ENCODE measurements at regions not wholly inside any gene's neighbourhood (a gene's known extent, or its start where the extent isn't known, plus 50 kb on each side); places are given as distances from the start of the nearest gene placed in this dataset.

DNA sequence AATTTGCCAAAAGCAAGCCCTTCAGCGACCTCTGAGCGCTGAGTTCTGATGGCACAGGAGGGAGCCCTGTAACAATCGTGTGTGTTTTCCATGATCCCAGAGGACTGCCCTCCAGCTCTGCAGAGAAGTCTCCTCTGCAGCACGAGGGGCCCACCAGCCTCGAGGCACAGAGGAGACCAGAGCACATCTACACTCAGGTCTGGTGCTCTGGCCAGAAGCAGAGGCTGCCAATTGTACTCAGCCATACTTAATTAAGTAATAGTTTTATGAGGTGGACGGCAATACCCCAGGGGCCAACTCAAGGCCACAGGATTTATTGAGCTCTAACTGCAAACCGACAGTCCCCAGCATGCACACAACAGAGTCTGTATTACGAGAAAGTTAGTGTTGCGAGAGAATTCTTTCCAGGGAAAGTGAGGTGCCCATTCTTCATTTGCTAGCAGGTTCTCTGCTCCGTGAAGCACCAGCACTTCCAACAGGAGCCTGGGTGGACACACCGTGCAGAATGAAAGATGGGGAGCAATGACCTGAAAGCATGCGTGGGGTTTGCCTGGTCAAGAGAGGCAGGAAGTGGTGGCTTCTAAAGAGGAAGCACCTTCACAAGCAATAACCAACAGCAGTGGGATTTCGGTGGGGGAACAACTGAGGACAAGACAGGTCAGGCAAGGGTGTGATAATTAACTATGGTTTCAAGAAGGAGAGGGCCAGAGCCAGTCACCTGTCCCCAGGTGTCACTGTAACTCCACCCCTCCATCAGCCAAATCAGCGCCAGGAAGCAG lies 92.8 kb upstream of the FOXC1 start:
- no peak for DNase-seq

DNA sequence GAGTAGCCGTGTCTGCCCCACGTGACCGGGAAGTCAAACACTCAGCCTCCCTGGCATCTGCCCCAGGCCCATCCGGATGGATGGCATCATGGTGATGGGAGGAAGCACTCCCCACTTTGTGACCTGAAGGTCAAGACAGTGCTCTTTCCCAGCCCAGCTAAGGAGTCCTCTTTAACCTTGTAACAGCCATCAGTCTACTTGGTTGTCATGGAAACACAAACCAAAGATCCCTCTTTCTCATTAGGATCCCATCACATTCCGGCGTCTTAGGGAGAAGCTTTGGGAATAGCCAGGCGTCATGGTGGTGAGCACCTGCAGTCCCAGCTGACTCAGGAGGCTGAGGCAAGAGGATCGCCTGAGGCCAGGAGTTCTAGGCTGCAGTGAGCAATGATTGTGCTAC lies 90.9 kb upstream of the FOXC1 start:
- DNase-seq: no peak

DNA sequence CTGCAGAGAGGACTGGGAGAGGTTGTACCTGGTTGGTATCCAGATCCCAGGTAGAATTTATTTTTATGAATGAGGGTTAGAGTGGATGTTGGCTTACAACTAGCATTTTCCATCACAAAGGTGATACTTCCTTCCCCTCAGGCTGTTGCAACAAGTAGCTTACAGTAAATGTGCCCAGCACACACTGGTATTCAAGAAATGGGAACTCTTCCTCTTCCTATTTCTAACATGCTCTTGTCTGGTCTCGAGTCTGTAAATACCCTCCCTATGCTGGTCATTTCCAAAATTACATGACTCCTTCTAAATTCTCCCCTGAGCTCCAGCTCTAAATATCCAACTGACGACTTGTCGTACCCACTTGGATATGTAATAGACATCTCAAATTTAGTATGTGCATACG lies 90.1 kb upstream of the FOXC1 start:
- no peak for DNase-seq

DNA sequence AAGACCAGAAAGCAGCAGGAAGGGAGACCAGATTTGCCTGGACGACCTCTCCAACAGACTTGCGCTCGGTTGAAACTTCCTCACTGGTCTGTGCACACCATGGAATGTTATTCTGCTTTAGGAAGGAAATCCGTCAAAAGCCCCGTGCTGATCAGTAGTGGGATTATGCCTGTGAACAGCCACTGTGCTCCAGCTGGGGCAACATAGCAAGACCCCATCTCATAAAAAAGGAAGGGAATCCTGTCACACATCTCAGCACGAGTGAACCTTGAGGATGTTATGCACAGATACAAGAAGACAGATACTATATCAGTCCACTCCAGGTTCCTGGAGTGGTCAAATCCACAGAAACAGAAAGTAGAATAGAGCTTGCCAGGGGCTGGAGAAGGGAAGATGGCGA lies 86.9 kb upstream of the FOXC1 start:
- no peak for DNase-seq

DNA sequence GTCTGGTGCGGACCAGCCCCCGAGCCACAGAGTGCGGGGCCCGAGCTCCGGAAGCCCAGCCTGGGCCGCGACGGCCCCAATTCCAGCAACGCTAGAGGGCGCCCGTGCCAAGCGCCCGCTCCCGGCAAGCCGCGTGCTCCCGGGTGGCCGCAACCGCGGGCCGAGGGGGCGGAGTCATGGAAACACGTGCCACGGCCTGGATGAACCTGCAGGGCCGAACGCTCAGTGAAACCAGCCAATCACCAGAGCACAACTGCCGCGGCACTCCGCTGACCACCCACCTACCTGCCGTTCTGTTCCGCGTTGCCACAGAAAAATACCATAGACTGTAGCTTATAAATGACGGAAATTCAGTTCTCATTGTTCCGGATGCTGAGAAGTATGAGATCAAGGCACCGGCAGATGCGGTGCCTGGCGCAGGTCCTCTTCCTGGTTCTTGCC lies 85.7 kb upstream of the FOXC1 start:
- peak in 5 of 14 donors; percentile 5 to 75 (median 28) for DNase-seq

DNA sequence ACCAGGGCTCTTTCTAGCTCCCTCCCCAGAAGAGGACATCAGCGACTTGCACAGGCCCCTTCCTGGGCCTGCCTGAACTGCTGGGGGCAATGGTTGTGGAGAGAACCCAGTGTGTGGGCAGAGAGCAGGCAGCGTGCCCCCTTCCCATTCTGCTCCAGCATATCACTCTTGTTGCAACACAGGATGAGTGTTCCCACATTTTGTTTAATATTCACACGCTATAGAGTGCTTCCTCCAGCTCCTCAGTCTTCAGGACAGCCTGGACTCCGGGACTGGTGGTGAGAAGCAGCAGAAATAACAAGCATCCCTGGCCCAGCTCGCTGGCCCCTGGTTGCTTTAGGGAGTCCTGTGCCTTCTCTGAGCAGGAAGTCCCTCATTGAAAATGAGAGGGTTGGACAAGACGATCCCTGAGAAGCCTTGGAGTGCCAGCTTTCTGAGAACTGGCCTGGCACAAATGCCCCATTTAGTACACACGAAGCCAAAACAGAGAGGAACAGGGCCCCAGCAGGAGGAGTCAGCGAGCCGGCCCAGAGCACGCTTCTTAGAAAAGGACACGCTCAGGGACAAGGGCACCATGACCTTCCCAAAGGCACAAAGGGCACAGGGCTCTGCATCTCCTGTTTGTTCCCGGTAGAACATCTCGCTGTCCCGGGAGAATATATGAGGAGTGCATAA lies 84.2 kb upstream of the FOXC1 start:
- peak in 8 of 14 donors; percentile 11 to 72 (median 26) for DNase-seq

DNA sequence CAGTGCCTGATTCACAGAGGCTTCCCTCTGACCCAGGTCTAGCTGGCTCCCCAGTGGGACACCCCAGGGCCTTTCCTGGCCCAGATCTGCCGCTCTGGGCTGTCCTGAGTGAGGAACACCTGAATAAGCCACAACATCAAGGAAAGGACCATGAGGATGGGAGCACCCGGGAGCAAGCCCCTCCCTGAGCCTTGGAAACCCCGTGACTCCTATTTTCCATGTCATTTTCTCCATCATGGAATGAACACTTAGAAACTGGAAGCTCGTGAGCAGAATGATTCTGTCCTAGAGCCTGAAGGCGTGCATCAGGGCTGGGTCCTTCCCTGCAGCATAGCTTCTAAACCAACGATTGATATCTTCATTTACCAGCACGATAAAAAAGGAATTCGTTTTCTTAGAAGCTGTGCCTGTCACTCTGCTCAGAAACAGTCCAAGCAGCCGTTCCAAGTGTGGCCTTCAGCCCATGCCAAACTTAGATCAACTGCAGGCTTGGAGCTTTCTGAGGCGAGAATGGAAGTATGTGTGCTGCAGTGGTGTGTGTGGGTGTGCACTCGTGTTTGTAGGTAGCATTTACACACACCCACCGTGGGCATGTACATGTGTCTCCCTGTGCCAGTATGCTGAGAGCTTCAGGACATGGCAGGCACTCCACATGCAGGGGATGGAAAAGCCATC lies 83.2 kb upstream of the FOXC1 start:
- peak in 6 of 14 donors; percentile 35 to 71 (median 48) for DNase-seq

DNA sequence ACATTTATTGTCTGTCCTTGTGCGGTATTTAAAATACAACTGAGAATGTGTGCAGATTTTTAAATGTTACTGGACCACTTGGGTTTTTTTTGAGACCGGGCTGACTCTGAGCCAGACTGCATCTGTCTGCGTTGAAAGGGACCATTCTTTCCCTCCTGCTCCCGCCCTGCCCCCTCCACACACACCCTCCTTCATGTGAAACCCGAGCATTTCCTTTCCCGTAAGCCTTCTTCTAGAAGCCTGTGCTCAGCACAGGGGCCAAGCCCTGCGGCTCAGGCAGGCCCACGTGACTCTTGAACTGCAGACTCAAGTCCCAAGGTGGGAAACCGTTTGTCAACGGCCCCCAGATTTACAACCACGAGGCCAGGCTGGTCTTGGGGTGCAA lies 82.7 kb upstream of the FOXC1 start:
- DNase-seq: peak in 13 of 14 donors; percentile 11 to 82 (median 54)

DNA sequence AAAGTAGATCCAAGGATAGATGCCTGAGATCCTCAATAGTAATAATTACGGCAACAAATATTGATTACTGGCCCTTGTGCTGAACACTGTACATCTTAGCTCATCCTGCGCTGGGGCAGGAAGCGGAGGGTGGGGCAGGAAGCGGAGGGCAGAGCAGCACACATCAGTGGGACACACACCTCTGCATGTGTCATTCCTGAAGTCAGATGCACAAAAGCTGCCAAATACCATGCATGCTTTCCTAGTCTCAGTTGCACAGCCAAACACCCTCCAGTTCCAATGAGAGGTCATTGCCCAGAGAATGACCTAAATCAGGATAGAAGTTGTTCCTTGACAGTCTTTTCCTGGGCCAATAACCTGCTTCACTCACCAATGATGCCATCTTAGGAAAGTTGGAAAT lies 74.4 kb upstream of the FOXC1 start:
- DNase-seq: no peak

DNA sequence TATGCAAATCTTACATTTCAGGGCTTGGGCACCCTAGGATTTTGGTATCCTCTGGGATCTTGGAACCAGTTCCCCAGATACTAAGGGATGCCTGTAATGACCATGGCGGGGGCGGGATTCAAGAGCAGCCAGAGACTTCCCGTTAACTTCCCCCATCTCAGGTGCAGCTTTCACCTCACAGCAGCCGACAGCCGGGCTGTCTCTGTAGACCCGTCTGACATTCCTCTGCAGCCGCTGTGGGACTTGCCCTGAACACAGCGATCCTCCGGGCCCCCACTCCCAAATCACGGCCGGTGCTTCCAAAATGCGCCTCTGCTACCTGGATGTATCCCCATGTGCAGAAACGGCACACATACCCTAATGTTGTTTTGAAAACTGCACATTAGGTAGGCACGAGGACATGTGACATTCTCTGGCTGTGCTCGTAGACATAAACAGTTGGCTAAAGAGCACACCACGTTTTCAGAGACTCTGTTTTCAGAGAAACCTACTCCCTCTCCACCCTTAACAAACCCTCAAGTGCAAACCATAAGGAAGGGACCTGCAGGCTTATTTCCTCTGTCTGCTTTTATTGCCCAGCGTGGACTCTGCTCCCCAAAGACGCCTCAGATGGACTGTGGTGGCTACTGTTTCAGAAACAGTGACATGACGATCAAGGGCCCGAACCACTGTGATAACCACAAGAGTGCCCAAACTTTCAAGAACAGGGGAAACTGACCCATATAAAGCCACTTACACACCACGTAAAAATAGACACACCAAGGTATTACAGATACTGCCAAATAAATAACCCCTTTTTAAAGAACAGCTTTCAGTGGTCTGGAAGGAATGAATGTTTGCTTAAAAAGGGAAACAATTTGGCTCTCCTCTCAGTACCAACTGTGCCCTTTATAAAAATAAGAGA lies 72.9 kb upstream of the FOXC1 start:
- DNase-seq: no peak

DNA sequence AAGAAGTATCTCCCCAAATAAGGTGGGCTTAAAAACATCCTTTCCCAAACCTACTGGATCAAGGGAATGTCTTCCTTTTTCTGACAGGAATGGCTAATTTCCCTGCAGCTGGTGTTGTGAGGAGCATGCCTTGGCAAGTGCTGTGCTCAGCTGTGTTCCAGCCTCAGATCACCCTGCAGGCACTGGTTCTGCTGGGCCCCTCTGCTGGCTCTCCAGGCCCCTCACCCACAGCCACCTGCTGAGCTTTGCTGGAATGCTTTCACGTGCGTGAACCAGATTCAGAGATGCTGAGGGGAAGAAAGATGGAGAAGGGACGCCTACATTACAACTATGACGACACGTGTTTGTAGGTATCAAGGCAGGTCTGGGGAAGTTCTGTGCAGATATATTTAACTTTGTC lies 71.3 kb upstream of the FOXC1 start:
- no peak for DNase-seq

DNA sequence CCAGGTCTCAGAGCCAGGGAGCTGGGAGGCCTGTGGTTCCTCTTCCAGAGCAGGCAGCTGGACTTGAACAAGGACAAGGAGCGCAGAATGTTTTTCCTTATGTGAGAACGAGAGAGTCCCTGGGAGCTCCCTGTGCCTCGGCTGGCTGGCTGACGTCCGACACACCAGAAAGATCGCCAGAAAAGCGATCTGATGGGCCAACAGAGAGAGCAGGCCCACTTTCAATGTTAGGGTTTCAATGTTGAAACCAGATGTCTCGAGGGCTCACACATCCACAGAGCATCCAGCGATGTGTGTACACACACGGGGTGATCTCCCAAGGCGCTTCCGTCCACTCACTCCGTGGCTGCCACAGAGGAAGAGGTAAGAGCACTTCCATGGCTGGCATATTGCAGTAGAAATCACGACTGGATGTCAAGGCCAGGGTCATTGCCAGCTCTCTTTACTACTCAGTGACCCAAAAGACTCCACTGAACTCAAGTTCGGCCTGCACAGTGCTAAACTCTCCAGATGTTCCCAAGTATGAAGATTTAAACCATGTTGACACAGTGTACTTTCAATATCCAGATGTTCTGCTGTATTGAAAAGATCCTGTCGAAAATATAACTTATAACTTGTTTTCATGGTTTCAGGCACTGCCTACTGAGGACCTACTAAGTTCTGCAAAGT lies 70.8 kb upstream of the FOXC1 start:
- DNase-seq: no peak

DNA sequence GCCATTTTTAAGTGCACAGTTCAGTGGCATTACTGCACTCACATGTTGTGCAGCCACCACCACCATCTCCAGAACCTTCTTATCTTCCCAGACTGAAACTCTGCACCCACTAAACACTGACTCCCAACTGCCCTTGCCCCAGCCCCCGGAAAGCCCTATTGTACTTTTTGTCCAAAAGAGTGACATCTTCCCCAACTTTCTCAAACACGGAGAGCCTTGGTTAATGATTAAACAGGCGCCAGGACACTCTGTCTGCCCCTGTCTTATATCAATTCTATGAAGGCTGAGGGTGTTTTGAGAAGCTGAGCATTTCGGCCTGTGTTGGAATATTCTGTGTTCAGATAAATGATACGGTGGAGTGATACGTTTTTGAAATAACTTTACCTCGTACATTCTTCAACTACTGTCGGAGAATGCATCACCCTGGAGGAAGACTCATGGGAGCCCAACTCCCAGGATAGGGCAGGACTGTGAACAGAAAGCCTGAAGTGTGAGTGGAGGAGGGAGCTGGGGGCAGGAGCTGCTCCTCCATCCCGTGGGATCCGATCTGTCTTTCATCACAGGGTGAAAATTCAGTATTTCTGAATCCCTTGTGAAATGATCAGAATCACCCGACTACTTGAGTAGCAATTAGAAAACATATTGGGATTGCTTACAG lies 68.7 kb upstream of the FOXC1 start:
- no peak for DNase-seq

DNA sequence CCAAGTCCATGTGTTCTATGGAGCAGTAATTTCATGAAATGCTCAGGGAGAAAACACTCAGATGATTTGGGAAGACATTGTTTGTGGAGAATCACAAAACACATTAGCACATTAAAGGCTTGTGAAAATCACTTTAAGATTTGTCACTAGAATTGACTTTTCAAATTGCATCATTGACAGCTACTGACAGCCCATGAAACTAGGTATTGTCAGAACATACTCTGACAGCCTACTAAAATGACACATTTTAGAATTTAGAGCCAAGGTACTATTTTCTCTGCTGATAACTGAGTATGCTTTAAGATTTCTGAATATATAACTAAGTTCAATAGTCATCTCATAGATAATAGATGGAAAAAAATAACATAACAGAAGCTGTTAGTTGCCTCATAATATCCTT lies 67.4 kb upstream of the FOXC1 start:
- no peak for DNase-seq

DNA sequence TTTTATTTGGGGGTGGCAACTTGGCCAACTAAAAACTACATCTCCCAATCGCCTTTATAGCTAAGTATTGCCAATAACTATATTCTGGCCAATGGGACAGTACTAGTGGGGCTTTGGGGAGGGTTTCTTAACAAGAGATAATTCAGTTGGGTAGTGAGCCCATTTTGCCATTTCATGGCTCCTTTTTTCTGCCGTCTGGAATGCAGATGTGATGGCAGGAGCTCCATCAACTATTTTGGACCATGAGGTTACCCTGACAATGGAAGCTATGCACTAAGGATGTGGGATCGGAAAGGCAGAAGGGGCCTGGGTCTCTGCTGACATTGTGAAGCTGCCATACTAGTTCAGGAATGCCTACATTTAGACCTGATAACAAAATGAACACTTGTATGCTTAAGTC lies 67.0 kb upstream of the FOXC1 start:
- no peak for DNase-seq

DNA sequence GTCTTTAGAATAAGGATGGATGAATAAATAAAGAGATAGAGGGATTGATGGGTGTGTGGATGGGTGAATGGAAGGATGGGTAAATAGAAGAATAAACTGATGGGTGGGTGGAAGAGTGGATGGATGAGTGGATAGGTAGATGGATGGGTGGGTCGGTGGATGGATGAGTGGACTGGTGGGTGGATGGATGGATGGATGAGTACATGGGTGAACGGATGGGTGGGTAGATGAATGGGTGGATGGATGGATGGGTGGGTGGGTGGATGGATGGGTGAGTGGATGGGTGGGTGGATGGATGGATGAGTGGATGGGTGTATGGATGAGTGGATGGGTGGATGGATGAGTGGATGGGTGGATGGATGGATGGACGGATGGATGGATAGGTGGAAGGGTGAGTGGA lies 65.7 kb upstream of the FOXC1 start:
- DNase-seq: no peak

DNA sequence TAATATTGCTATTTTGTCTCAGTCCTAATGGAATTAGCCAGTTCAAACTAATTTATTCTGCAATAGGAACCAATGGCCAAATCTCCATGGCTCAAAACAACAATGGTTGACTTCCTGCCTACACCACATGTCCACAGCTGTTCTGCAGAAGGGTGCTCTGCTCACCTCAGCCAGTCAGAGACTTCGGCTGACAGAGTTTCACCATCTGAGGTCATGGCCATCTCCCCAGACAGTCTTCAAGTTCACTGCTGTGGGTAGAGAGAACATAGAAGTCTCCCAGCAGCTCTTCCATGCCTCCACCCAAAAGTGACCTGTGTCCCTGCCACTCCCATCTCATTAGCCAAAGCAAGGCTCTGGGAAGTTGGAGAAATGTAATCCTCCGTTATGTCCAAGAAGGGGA lies 65.1 kb upstream of the FOXC1 start:
- DNase-seq: no peak

DNA sequence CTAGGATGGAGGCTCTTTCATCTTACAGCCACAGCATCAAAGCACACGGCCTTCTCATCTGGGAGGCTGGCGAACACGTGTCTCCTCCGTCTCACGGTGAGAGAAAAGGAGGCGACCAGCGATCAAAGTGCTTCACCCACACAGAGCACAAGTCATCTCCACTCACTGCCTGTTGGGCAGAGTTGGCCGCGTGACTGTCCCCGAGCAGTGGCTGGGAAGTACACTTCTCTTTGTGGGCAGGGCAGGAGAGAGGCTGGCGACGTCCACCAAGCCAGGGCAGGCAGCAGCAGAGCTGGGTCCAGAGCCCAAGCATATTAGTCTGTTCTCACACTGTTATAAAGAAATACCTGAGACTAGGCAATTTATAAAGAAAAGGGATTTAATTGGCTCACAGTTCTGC lies 64.1 kb upstream of the FOXC1 start:
- DNase-seq: no peak

DNA sequence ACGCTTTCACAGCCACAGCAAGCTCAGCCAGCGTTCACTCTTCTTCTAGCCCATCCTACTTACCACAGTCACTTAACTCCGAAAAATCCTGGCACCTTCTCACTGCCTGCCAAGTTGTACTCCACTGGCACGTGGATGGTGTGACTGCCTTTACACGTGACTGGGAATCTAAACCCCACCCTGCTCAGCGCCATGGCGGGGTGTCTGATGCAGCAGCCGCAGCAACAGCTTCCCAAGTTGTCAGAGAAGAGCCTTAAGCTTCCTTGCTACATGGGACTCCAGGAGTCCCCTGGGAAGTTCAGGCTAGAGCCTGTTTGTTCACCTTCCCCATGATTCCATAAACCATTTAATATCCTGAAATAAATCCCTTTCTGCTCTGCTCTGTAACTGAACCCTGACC lies 61.9 kb upstream of the FOXC1 start:
- no peak for DNase-seq

DNA sequence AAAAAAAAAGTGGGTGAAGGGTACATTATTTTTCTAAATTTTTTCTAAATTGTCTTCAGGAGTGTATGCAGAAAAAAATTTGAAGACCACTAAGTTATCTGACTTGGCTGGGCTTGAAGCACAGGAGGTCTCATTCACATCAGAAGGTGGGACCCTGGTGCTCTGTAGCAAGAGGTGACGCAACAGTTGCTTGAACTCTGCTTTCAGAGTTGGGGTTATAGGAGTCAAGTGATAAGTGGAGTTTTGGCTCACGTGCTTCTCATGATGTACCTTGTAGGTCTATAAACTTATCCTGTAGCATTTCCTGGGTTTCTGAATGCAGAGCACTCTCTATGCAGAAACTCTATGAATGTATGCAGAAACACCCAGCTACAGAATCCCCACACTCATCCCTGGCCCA lies 58.5 kb upstream of the FOXC1 start:
- DNase-seq: no peak

DNA sequence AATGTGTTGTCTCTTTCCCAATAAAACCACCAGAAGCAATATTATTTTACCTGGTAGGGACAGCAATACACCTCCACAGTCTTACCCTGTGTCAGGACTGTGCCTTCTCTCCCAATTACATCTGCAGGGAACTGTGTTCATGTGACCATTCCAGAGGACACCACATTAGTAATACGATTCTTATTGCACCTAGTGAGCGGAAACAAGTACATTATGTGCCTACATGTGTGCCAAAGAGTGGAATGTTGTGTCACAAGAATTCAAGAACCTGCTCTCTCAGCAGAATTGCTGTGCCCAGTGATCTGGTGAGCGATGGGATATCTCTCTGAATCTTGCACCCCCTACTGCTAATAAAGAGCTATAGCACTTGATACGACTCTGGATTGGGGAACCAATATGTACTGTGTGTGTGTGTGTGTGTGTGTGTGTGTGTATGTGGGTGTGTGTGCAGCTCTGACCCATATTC lies 57.4 kb upstream of the FOXC1 start:
- no peak for DNase-seq

Measured in C1 segment of cervical spinal cord (tissue), 14 donors.